Neural progenitor cell (in vitro differentiated cells): ENCODE measurements at regions not wholly inside any gene's neighbourhood (a gene's known extent, or its start where the extent isn't known, plus 50 kb on each side); places are given as distances from the start of the nearest gene placed in this dataset.

Experiments
- DNase-seq: peaks from one replicate; pipeline ENCODE4 v3.0.0-alpha.2; 2016; ENCODE audit warnings: low spot score
- H2AFZ ChIP-seq: fragments of 200-600 bp; sonication (generic); replicated peaks from 2 replicates; pipeline ENCODE4 v1.6.1; 2016; ENCODE audit warnings: antibody characterized with exemption
- H3F3A ChIP-seq: fragments of 200-600 bp; sonication (generic); 2 replicates; pipeline ENCODE4 v1.6.1; 2016; ENCODE audit warnings: antibody characterized with exemption, low read depth
- H3K27ac ChIP-seq: fragments of 200-600 bp; sonication (generic); 2 replicates; pipeline ENCODE4 v1.5.1; 2016; ENCODE audit warnings: mild to moderate bottlenecking
- H3K27me3 ChIP-seq: fragments of 200-600 bp; sonication (generic); 2 replicates; pipeline ENCODE4 v1.6.1; 2016; ENCODE audit warnings: mild to moderate bottlenecking, moderate library complexity
- H3K36me3 ChIP-seq: fragments of 200-600 bp; sonication (generic); 2 replicates; pipeline ENCODE4 v1.5.1; 2016
- H3K4me1 ChIP-seq: fragments of 200-600 bp; sonication (generic); 2 replicates; pipeline ENCODE4 v1.6.1; 2016; ENCODE audit warnings: mixed run types
- H3K4me2 ChIP-seq: fragments of 200-600 bp; sonication (generic); 2 replicates; pipeline ENCODE4 v1.6.1; 2016
- H3K4me3 ChIP-seq: fragments of 200-600 bp; sonication (generic); 2 replicates; pipeline ENCODE4 v1.5.1; 2016
- H3K79me2 ChIP-seq: fragments of 200-600 bp; sonication (generic); 2 replicates; pipeline ENCODE4 v1.6.1; 2016; ENCODE audit warnings: low read depth
- H3K9ac ChIP-seq: fragments of 200-600 bp; sonication (generic); 2 replicates; pipeline ENCODE4 v1.6.1; 2016
- H3K9me3 ChIP-seq: fragments of 200-600 bp; sonication (generic); 2 replicates; pipeline ENCODE4 v1.5.1; 2016; ENCODE audit warnings: low read depth
- H4K20me1 ChIP-seq: fragments of 200-600 bp; sonication (generic); 2 replicates; pipeline ENCODE4 v1.6.1; 2016; ENCODE audit warnings: low read depth
- H3K27ac Mint-ChIP-seq: 3 replicates; pipeline ENCODE4 v1.8.0; 2021; ENCODE audit warnings: mixed read lengths
- H3K27me3 Mint-ChIP-seq: 2 replicates; pipeline ENCODE4 v1.8.0; 2022; ENCODE audit warnings: low read depth, mild to moderate bottlenecking, inconsistent platforms, moderate library complexity, mixed read lengths; ENCODE audit not compliant: insufficient read depth
- H3K36me3 Mint-ChIP-seq: 3 replicates; pipeline ENCODE4 v1.8.0; 2021; ENCODE audit warnings: mixed read lengths
- H3K4me1 Mint-ChIP-seq: 3 replicates; pipeline ENCODE4 v1.8.0; 2021; ENCODE audit warnings: mixed read lengths
- H3K4me3 Mint-ChIP-seq: 3 replicates; pipeline ENCODE4 v1.8.0; 2021; ENCODE audit warnings: mild to moderate bottlenecking, moderate library complexity, mixed read lengths
- H3K9me3 Mint-ChIP-seq: 3 replicates; pipeline ENCODE4 v1.8.0; 2020; ENCODE audit warnings: mixed read lengths
- CTCF ChIP-seq: fragments of 200-600 bp; sonication (generic); IDR thresholded peaks from 2 replicates; pipeline ENCODE4 v1.5.1; 2017; ENCODE audit warnings: antibody characterized with exemption, mild to moderate bottlenecking
- EZH2 ChIP-seq: fragments of 200-600 bp; sonication (generic); IDR thresholded peaks from 2 replicates; pipeline ENCODE4 v1.6.1; 2017; ENCODE audit warnings: antibody characterized with exemption, mild to moderate bottlenecking, moderate library complexity
- EZH2phosphoT487 ChIP-seq: fragments of 200-600 bp; sonication (generic); IDR thresholded peaks from 2 replicates; pipeline ENCODE4 v1.6.1; 2017; ENCODE audit warnings: antibody characterized with exemption

GRCh38 chr5:61943713-61944112, 362.3 kb upstream of the KIF2A start:
- Histone ChIP-seq H3K4me2 (no peak overlapping the region), H3K27me3 (no peaks in the 10 kb centered on the region), H3K27ac (no peak overlapping the region), H2AFZ (no peak overlapping the region), H3K9me3 (no peaks in the 10 kb centered on the region), H4K20me1 (no peaks in the 10 kb centered on the region), H3K36me3 (no peaks in the 10 kb centered on the region), H3K4me3 (no peak overlapping the region), H3K79me2 (no peaks in the 10 kb centered on the region), H3K4me1 (peaks cover 6% of the 10 kb centered on the region), H3K9ac (no peak overlapping the region), H3F3A (no peaks in the 10 kb centered on the region)
- Mint-ChIP-seq H3K36me3 (no peaks in the 10 kb centered on the region), H3K27ac (no peak overlapping the region), H3K4me1 (peaks cover 2% of the 10 kb centered on the region), H3K9me3 (no peaks in the 10 kb centered on the region), H3K27me3 (no peaks in the 10 kb centered on the region), H3K4me3 (no peak overlapping the region)
- TF ChIP-seq CTCF (no peak), EZH2 (no peak), EZH2phosphoT487 (no peak)
- peak; percentile 4 for DNase-seq

GRCh38 chr5:61948151-61948550, 357.9 kb upstream of the KIF2A start:
- TF ChIP-seq CTCF (no peak), EZH2phosphoT487 (no peak), EZH2 (no peak)
- H3K27me3 Mint-ChIP-seq: no peaks in the 10 kb centered on the region
- H3K4me3 Mint-ChIP-seq: no peak overlapping the region
- no peak overlapping the region for H3K27ac Mint-ChIP-seq
- no peaks in the 10 kb centered on the region for H3F3A ChIP-seq
- H3K27ac ChIP-seq: no peak overlapping the region
- H3K36me3 Mint-ChIP-seq: no peaks in the 10 kb centered on the region
- no peaks in the 10 kb centered on the region for H3K27me3 ChIP-seq
- no peaks in the 10 kb centered on the region for H3K36me3 ChIP-seq
- H3K79me2 ChIP-seq: no peaks in the 10 kb centered on the region
- no peak overlapping the region for H3K4me3 ChIP-seq
- no peaks in the 10 kb centered on the region for H3K9me3 Mint-ChIP-seq
- DNase-seq: no peak
- H3K4me1 Mint-ChIP-seq: peaks cover 2% of the 10 kb centered on the region
- H3K9ac ChIP-seq: no peak overlapping the region
- H3K9me3 ChIP-seq: no peaks in the 10 kb centered on the region
- no peaks in the 10 kb centered on the region for H4K20me1 ChIP-seq
- no peak overlapping the region for H2AFZ ChIP-seq
- peaks cover 6% of the 10 kb centered on the region for H3K4me1 ChIP-seq
- no peak overlapping the region for H3K4me2 ChIP-seq

- no peak overlapping the region for H3K4me3 ChIP-seq
- DNase-seq: no peak
- H2AFZ ChIP-seq: no peak overlapping the region
- no peaks in the 10 kb centered on the region for H3K36me3 ChIP-seq
- TF ChIP-seq CTCF (no peak), EZH2phosphoT487 (no peak), EZH2 (no peak)
- H3F3A ChIP-seq: no peaks in the 10 kb centered on the region
- no peaks in the 10 kb centered on the region for H3K27me3 ChIP-seq
- H3K4me3 Mint-ChIP-seq: no peak overlapping the region
- H3K27me3 Mint-ChIP-seq: no peaks in the 10 kb centered on the region
- no peak overlapping the region for H3K9ac ChIP-seq
- no peaks in the 10 kb centered on the region for H3K4me1 ChIP-seq
- H3K27ac ChIP-seq: no peak overlapping the region
- no peak overlapping the region for H3K4me2 ChIP-seq
- no peaks in the 10 kb centered on the region for H3K4me1 Mint-ChIP-seq
- H3K9me3 ChIP-seq: no peaks in the 10 kb centered on the region
- H3K27ac Mint-ChIP-seq: no peak overlapping the region
- no peaks in the 10 kb centered on the region for H4K20me1 ChIP-seq
- H3K36me3 Mint-ChIP-seq: no peaks in the 10 kb centered on the region
- no peaks in the 10 kb centered on the region for H3K9me3 Mint-ChIP-seq
- no peaks in the 10 kb centered on the region for H3K79me2 ChIP-seq
Measured at GRCh38 chr5:61949054-61949678, 356.8 kb upstream of the KIF2A start.
